ENCODE measurements at regions not wholly inside any gene's neighbourhood (a gene's known extent, or its start where the extent isn't known, plus 50 kb on each side); places are given as distances from the start of the nearest gene placed in this dataset.

DNA sequence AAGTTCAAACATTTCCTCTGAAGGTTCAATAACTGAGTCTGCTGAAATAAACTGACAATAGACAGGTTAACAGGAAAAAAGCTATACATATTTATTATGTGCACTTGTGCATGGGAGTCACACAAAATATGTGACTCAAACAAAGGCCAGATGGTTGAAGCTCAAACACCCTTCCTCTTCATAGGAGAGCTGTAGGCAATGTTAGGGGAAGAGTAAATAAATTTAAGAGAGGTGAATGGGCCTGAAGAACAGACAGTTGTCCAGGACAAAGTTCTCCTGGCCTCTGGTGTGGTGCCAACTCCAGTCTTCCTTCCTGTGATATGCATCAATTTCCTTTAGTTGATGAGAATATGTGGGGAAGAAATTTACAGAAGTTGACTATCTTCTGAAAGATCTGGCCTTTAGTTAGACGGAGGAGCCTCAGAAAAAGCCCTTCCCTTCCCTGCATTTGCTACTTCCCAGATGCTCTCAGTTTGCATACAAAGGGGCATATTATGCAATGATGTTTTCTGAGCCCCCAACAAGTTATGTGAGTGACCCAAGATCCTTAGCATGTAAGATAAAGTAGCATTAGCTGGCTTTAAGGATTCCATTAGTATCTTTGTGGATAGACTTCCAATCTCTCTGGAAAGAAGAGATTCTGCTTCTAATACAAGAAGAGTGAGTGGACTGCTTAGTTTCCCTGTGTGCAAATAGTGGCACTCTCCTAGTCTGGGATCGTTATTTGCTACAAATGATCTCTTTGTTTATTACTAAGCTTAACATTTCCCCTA, 96.4 kb upstream of the IGSF10 start:
- TF ChIP-seq, protein P1, sequence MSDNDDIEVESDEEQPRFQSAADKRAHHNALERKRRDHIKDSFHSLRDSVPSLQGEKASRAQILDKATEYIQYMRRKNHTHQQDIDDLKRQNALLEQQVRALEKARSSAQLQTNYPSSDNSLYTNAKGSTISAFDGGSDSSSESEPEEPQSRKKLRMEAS (IDR thresholded peaks at IDR 0.05): no peak
- TF ChIP-seq JUN (IDR thresholded peaks at IDR 0.05; ENCODE audit: low read depth, low read length): no peak
- no peak for TF ChIP-seq EP300 (IDR thresholded peaks at IDR 0.05; ENCODE audit: borderline replicate concordance in 1 of 2, low read depth in 2 of 2, low read length in 2 of 2)
- TF ChIP-seq CHD2 (IDR thresholded peaks at IDR 0.05; ENCODE audit: low read length): no peak
- no peak for TF ChIP-seq POLR2AphosphoS5 (IDR thresholded peaks at IDR 0.05; ENCODE audit: low read depth, low read length)
- TF ChIP-seq POLR2A (IDR thresholded peaks at IDR 0.05; ENCODE audit: control extremely low read depth in 1 of 2, low read depth in 2 of 2, low read length in 2 of 2): no peak
- no peak for TF ChIP-seq TAF1 (IDR thresholded peaks at IDR 0.05; ENCODE audit: low read depth, low read length)
- no peak for TF ChIP-seq CTCF (IDR thresholded peaks at IDR 0.05; ENCODE audit: control extremely low read depth in 1 of 3, insufficient read depth in 1 of 3, low read depth in 1 of 3, low read length in 3 of 3)
- no peak for TF ChIP-seq SIRT6 (IDR thresholded peaks at IDR 0.05; ENCODE audit: low read length)
- TF ChIP-seq TAF7 (optimal IDR thresholded peaks at IDR 0.05; ENCODE audit: borderline replicate concordance, low read depth, low read length): no peak
- no peak for TF ChIP-seq NRF1 (IDR thresholded peaks at IDR 0.05; ENCODE audit: low read depth, low read length)
